GM12892 (cell line): ENCODE measurements at regions not wholly inside any gene's neighbourhood (a gene's known extent, or its start where the extent isn't known, plus 50 kb on each side); places are given as distances from the start of the nearest gene placed in this dataset.

ENCODE experiments used
- DNase-seq: peaks from one replicate; pipeline ENCODE4 v3.0.0; 2011; ENCODE audit not compliant: insufficient read length
- FAIRE-seq: peaks from 2 replicates; lab custom pipeline; 2011; peaks lifted over from hg19 to GRCh38; lab: Jason Lieb, UNC
- POLR2A ChIP-seq: IDR thresholded peaks from 2 replicates; pipeline ENCODE4 v1.6.1; 2011; ENCODE audit warnings: low read depth, low read length, control low read depth
- POLR2AphosphoS5 ChIP-seq: IDR thresholded peaks from 2 replicates; pipeline ENCODE4 v1.6.1; 2011; ENCODE audit warnings: low read depth, low read length, control low read depth
- TAF1 ChIP-seq: IDR thresholded peaks from 2 replicates; pipeline ENCODE4 v1.6.1; 2011; ENCODE audit warnings: low read depth, mild to moderate bottlenecking, control low read depth, low read length, borderline replicate concordance

GRCh38 chr10:131649617-131650016, 251.2 kb upstream of the PPP2R2D start:
- DNase-seq = no peak
- TF ChIP-seq POLR2AphosphoS5 = no peak
- no peak for TF ChIP-seq TAF1
- no peak for TF ChIP-seq POLR2A
- FAIRE-seq = no peak

- TF ChIP-seq POLR2A (no peak), TAF1 (no peak), POLR2AphosphoS5 (no peak)
- FAIRE-seq = no peak
- no peak for DNase-seq
These were observed 250.6 kb upstream of the PPP2R2D start for GRCh38 chr10:131650169-131650705.

- FAIRE-seq (no peak), DNase-seq (no peak)
- TF ChIP-seq POLR2A (no peak), TAF1 (no peak), POLR2AphosphoS5 (no peak)
These were observed 249.8 kb upstream of the PPP2R2D start for GRCh38 chr10:131650771-131651673.

DNA sequence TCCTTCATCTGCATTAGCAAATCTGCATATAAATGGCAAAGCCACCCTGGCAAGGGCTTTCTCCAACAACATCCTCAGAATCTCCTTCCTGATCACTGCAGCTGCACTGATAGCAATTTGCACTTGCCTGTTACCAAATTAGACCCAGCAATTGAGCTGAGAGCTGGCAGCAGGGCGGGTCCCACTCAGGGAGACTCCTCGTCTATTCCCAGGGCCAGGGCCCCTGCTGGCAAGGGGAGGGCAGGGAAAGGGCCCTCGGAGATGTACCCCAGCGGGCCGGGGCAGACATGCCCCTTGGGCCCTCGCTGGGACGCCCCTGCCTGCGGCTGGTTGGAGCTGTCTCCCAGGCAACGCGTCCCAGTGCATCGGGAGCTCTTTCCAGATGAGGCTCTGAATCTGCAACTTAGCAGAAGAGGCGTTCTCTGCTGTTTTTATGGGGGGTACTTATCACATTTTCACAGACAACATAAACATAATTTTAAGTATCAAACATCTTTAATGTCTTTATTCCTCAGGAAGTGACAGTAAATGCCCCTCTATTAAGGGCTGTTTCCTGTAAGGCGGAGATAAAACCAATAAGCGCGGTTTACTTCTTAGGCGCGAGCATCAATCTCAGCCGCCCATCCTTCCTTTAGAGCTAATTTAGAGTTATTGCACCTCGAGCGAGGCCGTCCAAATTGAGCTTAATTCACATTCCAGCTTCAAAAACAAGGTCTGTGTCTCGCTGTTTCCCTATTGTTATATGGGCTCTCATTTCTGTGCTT, 249.0 kb upstream of the PPP2R2D start:
- no peak for DNase-seq
- TF ChIP-seq POLR2A (no peak), POLR2AphosphoS5 (no peak), TAF1 (no peak)
- no peak for FAIRE-seq

DNA sequence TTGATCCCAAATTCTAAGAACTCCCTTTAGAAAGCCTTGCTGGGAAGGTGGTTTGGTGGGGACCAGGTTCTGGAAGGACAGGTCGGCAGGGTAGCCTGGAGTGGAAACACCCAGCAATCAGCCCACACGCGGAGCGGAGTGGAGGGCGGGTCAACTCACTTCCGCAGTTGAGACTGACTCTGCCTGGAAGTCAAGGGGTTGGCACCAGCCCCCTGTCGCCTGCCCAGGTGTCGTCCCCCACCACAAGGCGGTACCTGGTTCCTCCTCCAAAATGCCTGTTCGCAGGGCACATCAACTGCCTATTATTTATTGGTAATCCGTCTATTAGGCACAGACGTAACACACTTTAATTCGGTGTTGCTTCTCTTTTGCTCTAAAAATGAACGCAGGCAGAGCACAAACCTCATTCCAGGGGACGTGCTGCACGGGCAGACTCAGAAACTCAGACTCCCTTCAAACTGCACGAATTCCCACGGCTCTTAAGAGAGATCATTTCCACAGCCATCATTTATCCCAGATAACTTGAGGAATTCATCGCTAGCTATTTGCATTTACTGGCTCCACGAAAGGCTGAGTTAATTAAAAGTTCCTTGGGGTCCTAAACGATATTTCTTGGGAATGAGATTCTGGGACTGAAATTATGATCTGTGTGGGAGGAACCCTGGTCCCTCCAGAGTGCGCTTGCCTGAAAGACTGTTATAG, 248.2 kb upstream of the PPP2R2D start:
- DNase-seq = no peak
- no peak for TF ChIP-seq TAF1
- no peak for TF ChIP-seq POLR2A
- no peak for TF ChIP-seq POLR2AphosphoS5
- FAIRE-seq = no peak

DNA sequence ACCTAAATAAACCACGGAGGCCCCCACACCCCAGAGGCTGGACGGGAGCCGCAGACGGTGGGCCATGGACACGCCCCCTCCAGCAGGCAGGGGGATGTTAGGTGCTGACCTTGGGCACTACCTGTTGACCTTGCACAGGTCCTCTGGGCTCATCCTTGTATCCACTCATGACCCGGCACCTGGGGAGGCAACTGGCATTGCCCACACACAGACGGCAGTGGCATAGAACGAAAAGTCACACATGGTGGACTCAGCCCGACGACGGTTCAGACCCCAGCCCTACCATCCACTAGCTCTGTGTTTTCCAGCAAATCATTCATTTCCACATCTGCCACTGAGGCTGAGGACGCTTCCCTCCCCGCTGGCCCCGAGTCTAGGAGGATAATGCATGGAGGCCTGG, 247.7 kb upstream of the PPP2R2D start:
- DNase-seq (no peak), FAIRE-seq (no peak)
- no peak for TF ChIP-seq TAF1
- TF ChIP-seq POLR2A = no peak
- TF ChIP-seq POLR2AphosphoS5 = no peak

DNA sequence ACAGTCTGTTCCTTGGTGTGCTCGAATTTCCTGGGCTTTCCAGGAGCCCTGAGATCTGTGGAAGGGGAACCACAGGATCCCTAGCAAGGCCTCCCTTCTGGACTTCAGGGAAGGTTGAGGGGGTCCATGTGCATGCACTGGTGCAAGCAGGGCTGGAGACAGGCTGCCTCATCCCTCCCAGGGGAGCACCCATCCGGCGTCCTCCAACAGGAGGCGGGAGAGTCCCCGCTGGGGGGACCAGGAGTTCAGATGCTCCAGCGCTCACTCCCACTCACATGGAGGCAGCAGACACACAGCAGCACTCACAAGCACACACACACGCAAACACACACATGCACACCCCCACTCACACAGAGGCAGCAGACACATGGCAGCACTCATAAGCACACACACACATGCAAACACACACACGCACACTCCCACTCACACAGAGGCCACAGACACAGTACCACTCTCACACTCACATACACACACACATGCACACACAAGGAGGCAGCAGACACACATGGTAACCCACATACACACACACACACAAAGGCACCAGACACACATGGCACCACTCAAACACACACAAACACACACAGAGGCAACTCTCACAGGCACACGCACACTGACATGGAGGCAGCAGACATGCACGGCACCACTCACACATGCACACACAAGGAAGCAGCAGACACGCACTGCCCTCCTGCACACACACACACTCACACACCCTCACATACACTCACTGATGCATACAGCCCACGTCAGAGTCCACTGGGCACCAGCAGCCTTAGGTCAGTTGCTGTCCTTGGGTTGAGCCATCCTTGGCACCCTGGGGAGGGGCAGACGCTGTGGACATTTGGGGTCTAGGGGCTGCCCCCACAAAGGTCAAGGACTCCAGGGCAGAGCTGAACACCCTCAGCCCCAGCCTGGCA, 247.0 kb upstream of the PPP2R2D start:
- FAIRE-seq (no peak), DNase-seq (no peak)
- TF ChIP-seq POLR2AphosphoS5 = no peak
- no peak for TF ChIP-seq TAF1
- no peak for TF ChIP-seq POLR2A

GRCh38 chr10:131654471-131655087, 246.2 kb upstream of the PPP2R2D start:
- TF ChIP-seq POLR2AphosphoS5 (no peak), TAF1 (no peak), POLR2A (no peak)
- FAIRE-seq (no peak), DNase-seq (no peak)

GRCh38 chr10:131655101-131655849, 245.5 kb upstream of the PPP2R2D start:
- no peak for DNase-seq
- no peak for FAIRE-seq
- no peak for TF ChIP-seq POLR2AphosphoS5
- TF ChIP-seq TAF1 = no peak
- no peak for TF ChIP-seq POLR2A
